Fibroblast of lung (primary cell): ENCODE measurements at regions not wholly inside any gene's neighbourhood (a gene's known extent, or its start where the extent isn't known, plus 50 kb on each side); places are given as distances from the start of the nearest gene placed in this dataset.

Experiments used
- DNase-seq, 2 donors: peaks; one replicate each; pipeline versions ENCODE4 v3.0.0 to v3.0.0-alpha.2; 2010; ENCODE audit warnings: low read depth in 2 of 2
- H2AFZ ChIP-seq: 2 replicates; pipeline ENCODE4 v1.5.1; 2012; ENCODE audit warnings: low read length, control low read depth, inconsistent platforms
- H3K27ac ChIP-seq: 2 replicates; pipeline ENCODE4 v1.5.1; 2011; ENCODE audit warnings: low read length, control low read depth; ENCODE audit not compliant: insufficient read depth
- H3K27me3 ChIP-seq: 2 replicates; pipeline ENCODE4 v1.5.1; 2011; ENCODE audit warnings: mild to moderate bottlenecking, low read length; ENCODE audit not compliant: control insufficient read depth, insufficient read depth
- H3K36me3 ChIP-seq: 2 replicates; pipeline ENCODE4 v1.5.1; 2011; ENCODE audit warnings: low read length; ENCODE audit not compliant: control insufficient read depth, insufficient read depth
- H3K4me1 ChIP-seq: 2 replicates; pipeline ENCODE4 v1.5.1; 2011; ENCODE audit warnings: low read length; ENCODE audit not compliant: control insufficient read depth, insufficient read depth; ENCODE audit errors: extremely low read depth
- H3K4me2 ChIP-seq: 2 replicates; pipeline ENCODE4 v1.5.1; 2011; ENCODE audit warnings: low read length, control low read depth; ENCODE audit not compliant: insufficient read depth; ENCODE audit errors: extremely low read depth
- H3K4me3 ChIP-seq, 4 experiments: fragments of 200-600 bp in 1 of 4; sonication (generic) in 1 of 4; replicated peaks in 1 of 4; 2 replicates each; pipeline ENCODE4 v1.5.1; 2011 to 2016; ENCODE audit warnings: low read length in 4 of 4, low read depth in 3 of 4, mild to moderate bottlenecking in 3 of 4, control low read depth in 2 of 4, inconsistent platforms in 1 of 4, mixed read lengths in 1 of 4; ENCODE audit not compliant: insufficient read depth in 1 of 4; ENCODE audit errors: control extremely low read depth in 1 of 4
- H3K79me2 ChIP-seq: 2 replicates; pipeline ENCODE4 v1.5.1; 2012; ENCODE audit warnings: mild to moderate bottlenecking, low read length, inconsistent platforms; ENCODE audit not compliant: control insufficient read depth, insufficient read depth
- H3K9ac ChIP-seq: 2 replicates; pipeline ENCODE4 v1.5.1; 2011; ENCODE audit warnings: mild to moderate bottlenecking, low read length, control low read depth; ENCODE audit not compliant: insufficient read depth
- H3K9me3 ChIP-seq: 2 replicates; pipeline ENCODE4 v1.5.1; 2012; ENCODE audit warnings: low read depth, low read length; ENCODE audit not compliant: control insufficient read depth, insufficient read depth
- H4K20me1 ChIP-seq: 2 replicates; pipeline ENCODE4 v1.5.1; 2011; ENCODE audit warnings: low read length; ENCODE audit not compliant: control insufficient read depth, insufficient read depth; ENCODE audit errors: extremely low read depth
- EZH2 ChIP-seq: IDR thresholded peaks from 2 replicates; pipeline ENCODE4 v1.5.1; 2012; ENCODE audit warnings: low read length, control low read depth, mild to moderate bottlenecking; ENCODE audit errors: missing control alignments
- TF ChIP-seq, protein P1 (sequence below), 2 donors: IDR thresholded peaks in 1 of 2; conservative IDR thresholded peaks in 1 of 2; 1 replicate in 1 of 2; 2 replicates in 1 of 2; pipeline ENCODE4 v1.5.1; 2011 to 2012; ENCODE audit warnings: low read length in 2 of 2, control low read depth in 1 of 2, inconsistent platforms in 1 of 2, low read depth in 1 of 2, mild to moderate bottlenecking in 1 of 2

DNA sequence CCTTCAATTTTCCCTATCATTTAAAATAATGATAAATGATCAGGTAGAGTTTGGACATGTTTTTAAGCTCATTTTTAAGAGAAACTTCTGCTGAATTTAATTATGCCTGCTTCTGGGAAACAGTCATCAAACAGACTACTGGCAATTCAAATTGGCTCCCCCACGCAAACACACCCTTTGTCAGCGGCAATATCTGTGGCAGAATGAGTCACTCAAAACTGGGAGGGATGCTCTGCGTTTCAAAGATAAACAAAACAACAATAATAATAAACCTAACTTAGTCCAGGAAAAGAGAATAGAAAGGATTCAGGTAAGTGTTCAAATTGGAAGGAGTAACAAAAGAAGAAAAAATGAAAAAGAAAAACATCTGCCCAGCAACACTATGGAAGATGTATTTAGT, 108.1 kb upstream of the ERCC4 start:
- no peaks in the 10 kb centered on the region for H3K9me3 ChIP-seq
- H3K4me1 ChIP-seq, result no peaks in the 10 kb centered on the region
- H3K79me2 ChIP-seq, result no peaks in the 10 kb centered on the region
- no peaks in the 10 kb centered on the region for H3K36me3 ChIP-seq
- no peaks in the 10 kb centered on the region for H3K27me3 ChIP-seq
- H3K4me3 ChIP-seq, result no peak overlapping the region
- H2AFZ ChIP-seq, result no peak overlapping the region
- DNase-seq, result no peak
- no peak overlapping the region for H3K4me2 ChIP-seq
- no peak overlapping the region for H3K27ac ChIP-seq
- H3K9ac ChIP-seq, result no peak overlapping the region
- TF ChIP-seq, protein P1, sequence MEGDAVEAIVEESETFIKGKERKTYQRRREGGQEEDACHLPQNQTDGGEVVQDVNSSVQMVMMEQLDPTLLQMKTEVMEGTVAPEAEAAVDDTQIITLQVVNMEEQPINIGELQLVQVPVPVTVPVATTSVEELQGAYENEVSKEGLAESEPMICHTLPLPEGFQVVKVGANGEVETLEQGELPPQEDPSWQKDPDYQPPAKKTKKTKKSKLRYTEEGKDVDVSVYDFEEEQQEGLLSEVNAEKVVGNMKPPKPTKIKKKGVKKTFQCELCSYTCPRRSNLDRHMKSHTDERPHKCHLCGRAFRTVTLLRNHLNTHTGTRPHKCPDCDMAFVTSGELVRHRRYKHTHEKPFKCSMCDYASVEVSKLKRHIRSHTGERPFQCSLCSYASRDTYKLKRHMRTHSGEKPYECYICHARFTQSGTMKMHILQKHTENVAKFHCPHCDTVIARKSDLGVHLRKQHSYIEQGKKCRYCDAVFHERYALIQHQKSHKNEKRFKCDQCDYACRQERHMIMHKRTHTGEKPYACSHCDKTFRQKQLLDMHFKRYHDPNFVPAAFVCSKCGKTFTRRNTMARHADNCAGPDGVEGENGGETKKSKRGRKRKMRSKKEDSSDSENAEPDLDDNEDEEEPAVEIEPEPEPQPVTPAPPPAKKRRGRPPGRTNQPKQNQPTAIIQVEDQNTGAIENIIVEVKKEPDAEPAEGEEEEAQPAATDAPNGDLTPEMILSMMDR (conservative IDR thresholded peaks at IDR 0.05 in 1 of 2, IDR thresholded peaks at IDR 0.05 in 1 of 2; ENCODE audit: low read depth in 1 of 2, low read length in 2 of 2), result no peak
- no peak for TF ChIP-seq EZH2
- no peaks in the 10 kb centered on the region for H4K20me1 ChIP-seq

- no peaks in the 10 kb centered on the region for H3K9me3 ChIP-seq
- no peak overlapping the region for H2AFZ ChIP-seq
- H3K27me3 ChIP-seq, result no peaks in the 10 kb centered on the region
- TF ChIP-seq EZH2, result no peak
- TF ChIP-seq, protein P1 (conservative IDR thresholded peaks at IDR 0.05 in 1 of 2, IDR thresholded peaks at IDR 0.05 in 1 of 2; ENCODE audit: low read depth in 1 of 2, low read length in 2 of 2), result no peak
- no peaks in the 10 kb centered on the region for H3K36me3 ChIP-seq
- no peak for DNase-seq
- H4K20me1 ChIP-seq, result no peaks in the 10 kb centered on the region
- no peaks in the 10 kb centered on the region for H3K4me1 ChIP-seq
- H3K9ac ChIP-seq, result no peak overlapping the region
- H3K4me3 ChIP-seq, result no peak overlapping the region
- H3K4me2 ChIP-seq, result no peak overlapping the region
- H3K27ac ChIP-seq, result no peak overlapping the region
- H3K79me2 ChIP-seq, result no peaks in the 10 kb centered on the region
These were observed 103.3 kb upstream of the ERCC4 start for GRCh38 chr16:13816701-13817100.

DNA sequence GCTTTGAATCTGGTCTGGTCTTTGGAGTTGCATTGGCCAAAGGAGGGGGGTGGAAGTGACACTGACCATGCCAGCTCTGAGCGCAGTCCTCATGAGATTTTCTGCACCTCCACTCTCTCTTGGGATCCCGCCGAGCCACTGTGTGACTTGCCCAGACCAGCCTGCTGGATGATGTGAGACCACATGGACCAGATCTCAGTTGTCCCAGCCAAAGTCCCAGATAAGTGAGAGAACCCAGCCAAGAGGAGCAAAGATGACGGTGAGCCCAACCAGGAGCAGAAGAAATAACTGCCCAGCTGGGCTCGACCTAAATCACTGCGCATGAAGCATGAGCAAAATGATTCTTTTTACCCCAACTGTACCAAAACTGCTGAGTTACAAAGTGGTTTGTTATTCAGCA, 96.5 kb upstream of the ERCC4 start:
- Histone ChIP-seq H3K4me1 (no peaks in the 10 kb centered on the region), H3K27ac (no peak overlapping the region), H4K20me1 (no peaks in the 10 kb centered on the region), H3K4me2 (no peak overlapping the region), H3K4me3 (no peak overlapping the region), H3K79me2 (no peaks in the 10 kb centered on the region), H3K27me3 (no peaks in the 10 kb centered on the region), H3K9me3 (no peaks in the 10 kb centered on the region), H3K36me3 (no peaks in the 10 kb centered on the region), H2AFZ (no peak overlapping the region), H3K9ac (no peak overlapping the region)
- TF ChIP-seq, protein P1 (conservative IDR thresholded peaks at IDR 0.05 in 1 of 2, IDR thresholded peaks at IDR 0.05 in 1 of 2; ENCODE audit: low read depth in 1 of 2, low read length in 2 of 2), result no peak
- no peak for TF ChIP-seq EZH2
- no peak for DNase-seq
